ENCODE measurements at regions not wholly inside any gene's neighbourhood (a gene's known extent, or its start where the extent isn't known, plus 50 kb on each side); places are given as distances from the start of the nearest gene placed in this dataset.

GRCh38 chr10:3926258-3926657, 141.2 kb upstream of the KLF6 start (continued):
- TF ChIP-seq MECOM (CRISPR knock-in tag; IDR thresholded peaks at IDR 0.05) (peak; percentile 32; the same call in 1 of the 2 replicates), PCBP1 (IDR thresholded peaks at IDR 0.05; ENCODE audit: low read depth, low read length, poor library complexity, severe bottlenecking) (no peak), ZNF445 (CRISPR knock-in tag; IDR thresholded peaks at IDR 0.05; ENCODE audit: low read depth) (no peak), HINFP (tag; conservative IDR thresholded peaks at IDR 0.05; ENCODE audit: low read depth) (0 out of 2 replicates have a peak, but pooled peaks have one; percentile 25), ESRRA (IDR thresholded peaks at IDR 0.05; ENCODE audit: borderline replicate concordance, low read depth) (peak; percentile 15; the same call in 1 of the 2 replicates), ZBTB43 (CRISPR knock-in tag; IDR thresholded peaks at IDR 0.05) (no peak), DPF2 (IDR thresholded peaks at IDR 0.05) (no peak), TGIF2 (CRISPR knock-in tag; IDR thresholded peaks at IDR 0.05) (no peak), NR2C2 (CRISPR knock-in tag; IDR thresholded peaks at IDR 0.05) (no peak), NR2C2 (tag; IDR thresholded peaks at IDR 0.05) (peak; percentile 49), PCBP2 (IDR thresholded peaks at IDR 0.05; ENCODE audit: low read depth, low read length, poor library complexity, severe bottlenecking) (no peak), TCF7L2 (IDR thresholded peaks at IDR 0.05; ENCODE audit: low read depth, low read length) (no peak)
- TF ChIP-seq, protein P1, sequence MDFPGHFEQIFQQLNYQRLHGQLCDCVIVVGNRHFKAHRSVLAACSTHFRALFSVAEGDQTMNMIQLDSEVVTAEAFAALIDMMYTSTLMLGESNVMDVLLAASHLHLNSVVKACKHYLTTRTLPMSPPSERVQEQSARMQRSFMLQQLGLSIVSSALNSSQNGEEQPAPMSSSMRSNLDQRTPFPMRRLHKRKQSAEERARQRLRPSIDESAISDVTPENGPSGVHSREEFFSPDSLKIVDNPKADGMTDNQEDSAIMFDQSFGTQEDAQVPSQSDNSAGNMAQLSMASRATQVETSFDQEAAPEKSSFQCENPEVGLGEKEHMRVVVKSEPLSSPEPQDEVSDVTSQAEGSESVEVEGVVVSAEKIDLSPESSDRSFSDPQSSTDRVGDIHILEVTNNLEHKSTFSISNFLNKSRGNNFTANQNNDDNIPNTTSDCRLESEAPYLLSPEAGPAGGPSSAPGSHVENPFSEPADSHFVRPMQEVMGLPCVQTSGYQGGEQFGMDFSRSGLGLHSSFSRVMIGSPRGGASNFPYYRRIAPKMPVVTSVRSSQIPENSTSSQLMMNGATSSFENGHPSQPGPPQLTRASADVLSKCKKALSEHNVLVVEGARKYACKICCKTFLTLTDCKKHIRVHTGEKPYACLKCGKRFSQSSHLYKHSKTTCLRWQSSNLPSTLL (IDR thresholded peaks at IDR 0.05): no peak

All from K562 (cell line).